GM23338 (cell line): ENCODE measurements at regions not wholly inside any gene's neighbourhood (a gene's known extent, or its start where the extent isn't known, plus 50 kb on each side); places are given as distances from the start of the nearest gene placed in this dataset.

Experiments used
- CREB1 ChIP-seq: fragments of 250-450 bp; sonication (Bioruptor Pico); IDR thresholded peaks from 2 replicates; pipeline ENCODE4 v1.5.0; 2020; ENCODE audit warnings: low read depth, mild to moderate bottlenecking, moderate library complexity
- CTCF ChIP-seq, 2 experiments: fragments of 200-600 bp in 1 of 2; sonication (generic) in 1 of 2; conservative IDR thresholded peaks; 2 replicates each; pipeline versions ENCODE4 v1.5.1 to v1.6.1; 2016 to 2017; ENCODE audit warnings: antibody characterized with exemption in 2 of 2, low read depth in 2 of 2, mild to moderate bottlenecking in 2 of 2, moderate library complexity in 1 of 2
- EZH2 ChIP-seq: fragments of 200-600 bp; sonication (generic); IDR thresholded peaks from one replicate; pipeline ENCODE4 v1.8.0; 2017; ENCODE audit warnings: antibody characterized with exemption, mild to moderate bottlenecking, low read depth; ENCODE audit not compliant: unreplicated experiment
- EZH2phosphoT487 ChIP-seq: fragments of 200-600 bp; sonication (generic); IDR thresholded peaks from one replicate; pipeline ENCODE4 v1.8.1; 2018; ENCODE audit warnings: antibody characterized with exemption; ENCODE audit not compliant: unreplicated experiment
- JUNB ChIP-seq: IDR thresholded peaks from one replicate; pipeline ENCODE4 v1.6.1; 2016; ENCODE audit warnings: antibody characterized with exemption; ENCODE audit not compliant: unreplicated experiment
- NANOG ChIP-seq: IDR thresholded peaks from 2 replicates; pipeline ENCODE4 v1.6.1; 2016; ENCODE audit warnings: antibody characterized with exemption, borderline replicate concordance
- POLR2AphosphoS5 ChIP-seq: IDR thresholded peaks from 2 replicates; pipeline ENCODE4 v1.6.1; 2016; ENCODE audit warnings: antibody characterized with exemption, low read depth
- STAT1 ChIP-seq: IDR thresholded peaks from one replicate; pipeline ENCODE4 v1.6.1; 2016; ENCODE audit warnings: antibody characterized with exemption; ENCODE audit not compliant: unreplicated experiment
- ZNF114 ChIP-seq: fragments of 250-450 bp; sonication (Bioruptor Pico); IDR thresholded peaks from 2 replicates; pipeline ENCODE4 v1.5.0; 2020; ENCODE audit warnings: mild to moderate bottlenecking, moderate library complexity
- ZNF331 ChIP-seq: fragments of 250-450 bp; sonication (Bioruptor Pico); IDR thresholded peaks from 2 replicates; pipeline ENCODE4 v1.5.0; 2020; ENCODE audit warnings: low read depth, mild to moderate bottlenecking, moderate library complexity
- ZNF462 ChIP-seq: fragments of 250-450 bp; sonication (Bioruptor Pico); IDR thresholded peaks from 2 replicates; pipeline ENCODE4 v1.5.0; 2020; ENCODE audit warnings: mild to moderate bottlenecking, moderate library complexity
- TF ChIP-seq, protein P1 (sequence below): IDR thresholded peaks from one replicate; pipeline ENCODE4 v1.6.1; 2018; ENCODE audit warnings: antibody characterized with exemption; ENCODE audit not compliant: unreplicated experiment

- TF ChIP-seq POLR2AphosphoS5, result no peak
- TF ChIP-seq, protein P1, sequence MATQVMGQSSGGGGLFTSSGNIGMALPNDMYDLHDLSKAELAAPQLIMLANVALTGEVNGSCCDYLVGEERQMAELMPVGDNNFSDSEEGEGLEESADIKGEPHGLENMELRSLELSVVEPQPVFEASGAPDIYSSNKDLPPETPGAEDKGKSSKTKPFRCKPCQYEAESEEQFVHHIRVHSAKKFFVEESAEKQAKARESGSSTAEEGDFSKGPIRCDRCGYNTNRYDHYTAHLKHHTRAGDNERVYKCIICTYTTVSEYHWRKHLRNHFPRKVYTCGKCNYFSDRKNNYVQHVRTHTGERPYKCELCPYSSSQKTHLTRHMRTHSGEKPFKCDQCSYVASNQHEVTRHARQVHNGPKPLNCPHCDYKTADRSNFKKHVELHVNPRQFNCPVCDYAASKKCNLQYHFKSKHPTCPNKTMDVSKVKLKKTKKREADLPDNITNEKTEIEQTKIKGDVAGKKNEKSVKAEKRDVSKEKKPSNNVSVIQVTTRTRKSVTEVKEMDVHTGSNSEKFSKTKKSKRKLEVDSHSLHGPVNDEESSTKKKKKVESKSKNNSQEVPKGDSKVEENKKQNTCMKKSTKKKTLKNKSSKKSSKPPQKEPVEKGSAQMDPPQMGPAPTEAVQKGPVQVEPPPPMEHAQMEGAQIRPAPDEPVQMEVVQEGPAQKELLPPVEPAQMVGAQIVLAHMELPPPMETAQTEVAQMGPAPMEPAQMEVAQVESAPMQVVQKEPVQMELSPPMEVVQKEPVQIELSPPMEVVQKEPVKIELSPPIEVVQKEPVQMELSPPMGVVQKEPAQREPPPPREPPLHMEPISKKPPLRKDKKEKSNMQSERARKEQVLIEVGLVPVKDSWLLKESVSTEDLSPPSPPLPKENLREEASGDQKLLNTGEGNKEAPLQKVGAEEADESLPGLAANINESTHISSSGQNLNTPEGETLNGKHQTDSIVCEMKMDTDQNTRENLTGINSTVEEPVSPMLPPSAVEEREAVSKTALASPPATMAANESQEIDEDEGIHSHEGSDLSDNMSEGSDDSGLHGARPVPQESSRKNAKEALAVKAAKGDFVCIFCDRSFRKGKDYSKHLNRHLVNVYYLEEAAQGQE, result no peak
- TF ChIP-seq CTCF (conservative IDR thresholded peaks at IDR 0.05; ENCODE audit: low read depth in 2 of 2), result no peak
- TF ChIP-seq ZNF462 (CRISPR knock-in tag), result no peak
- TF ChIP-seq EZH2, result no peak
- TF ChIP-seq EZH2phosphoT487, result no peak
- TF ChIP-seq ZNF114 (CRISPR knock-in tag), result no peak
- TF ChIP-seq CREB1 (CRISPR knock-in tag), result no peak
- TF ChIP-seq NANOG, result no peak
- no peak for TF ChIP-seq STAT1
- TF ChIP-seq JUNB, result no peak
- no peak for TF ChIP-seq ZNF331 (CRISPR knock-in tag)
Observed at GRCh38 chr15:79724804-79725203, 172.0 kb downstream of the MTHFS start.
